ENCODE measurements at regions not wholly inside any gene's neighbourhood (a gene's known extent, or its start where the extent isn't known, plus 50 kb on each side); places are given as distances from the start of the nearest gene placed in this dataset.
"Not testable (repeated sequence)": the region's sequence is repeated elsewhere in the genome, so short reads cannot be mapped to it uniquely, and the experiment has no call there.

GRCh38 chr19:29060813-29061364 lies 152.1 kb downstream of the UQCRFS1 start:
- DNase-seq (ENCODE audit: low spot score in 2 of 2) (no peak), FAIRE-seq (no peak)

- FAIRE-seq: no peak
Measured at GRCh38 chr19:29056535-29056934, 156.4 kb downstream of the UQCRFS1 start.

DNA sequence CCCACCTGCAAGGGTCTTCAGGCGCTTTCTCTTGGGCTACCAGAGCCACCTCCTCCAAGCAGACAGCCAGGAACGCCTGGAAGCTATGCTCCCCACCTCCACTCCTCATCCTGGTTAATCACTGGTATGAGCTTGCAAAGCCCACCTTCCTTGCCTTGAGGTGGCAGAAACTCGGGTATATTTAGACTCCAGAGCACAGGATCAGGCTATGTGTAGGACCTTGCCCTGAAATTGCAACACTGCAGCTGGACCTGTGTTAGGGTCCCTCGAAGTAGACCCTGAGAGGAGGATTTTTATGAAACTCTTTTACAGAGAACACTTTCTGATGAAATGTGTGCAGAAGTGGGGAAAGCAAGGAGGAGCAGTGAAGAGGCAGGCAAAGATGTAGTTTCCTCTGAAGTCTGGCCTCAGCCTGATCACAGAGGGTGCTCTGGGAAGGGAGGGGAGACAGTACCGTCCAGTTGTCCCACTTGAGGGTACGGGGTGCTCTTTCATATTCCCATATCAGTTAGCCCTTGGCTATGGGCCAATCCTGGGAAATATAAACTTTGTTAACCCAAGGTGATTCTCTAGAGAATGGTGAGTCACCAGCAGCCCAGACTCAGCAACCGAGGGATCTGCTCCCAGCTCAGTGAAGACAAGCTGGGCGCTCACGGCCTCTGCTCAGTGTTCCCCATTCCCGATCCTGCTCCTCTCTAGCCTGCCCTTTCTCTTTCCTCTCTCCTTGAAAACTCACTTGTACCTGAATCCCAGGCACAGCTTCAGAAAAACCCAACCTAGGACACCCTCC lies 157.9 kb downstream of the UQCRFS1 start:
- no peak for FAIRE-seq

More at GRCh38 chr19:29056535-29056934, 156.4 kb downstream of the UQCRFS1 start:
- no peak for DNase-seq (ENCODE audit: low spot score in 2 of 2)

GRCh38 chr19:29048873-29049272 lies 164.1 kb downstream of the UQCRFS1 start:
- DNase-seq (ENCODE audit: low spot score in 2 of 2) (no peak), FAIRE-seq (no peak)

More for the DNA sequence above, 157.9 kb downstream of the UQCRFS1 start:
- no peak for DNase-seq (ENCODE audit: low spot score in 2 of 2)

GRCh38 chr19:29045679-29046254 lies 167.2 kb downstream of the UQCRFS1 start:
- no peak for DNase-seq (ENCODE audit: low spot score in 2 of 2)
- FAIRE-seq: no peak

DNA sequence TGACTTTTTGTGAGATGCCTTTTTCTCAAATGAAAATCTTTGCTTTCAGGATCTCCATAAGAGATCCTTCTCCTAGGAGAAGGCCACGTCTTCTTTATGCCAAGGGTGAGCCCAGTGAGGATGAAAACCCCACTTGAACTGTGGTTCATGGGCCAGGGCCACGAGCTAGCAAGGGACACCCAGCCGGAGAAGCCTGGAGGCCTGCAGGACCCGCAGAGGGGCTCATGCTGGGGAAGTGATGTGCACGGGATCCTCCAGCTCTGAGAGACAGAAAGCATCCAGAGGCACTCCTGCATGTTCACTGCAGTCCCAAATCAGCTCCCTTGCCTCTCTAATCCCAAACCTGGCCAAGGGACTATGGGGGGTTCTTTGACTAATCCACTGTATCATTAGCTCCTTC lies 168.9 kb downstream of the UQCRFS1 start:
- FAIRE-seq (no peak), DNase-seq (ENCODE audit: low spot score in 2 of 2) (no peak)

- FAIRE-seq (no peak), DNase-seq (ENCODE audit: low spot score in 2 of 2) (no peak)
Measured at GRCh38 chr19:29042450-29042849, 170.5 kb downstream of the UQCRFS1 start.

DNA sequence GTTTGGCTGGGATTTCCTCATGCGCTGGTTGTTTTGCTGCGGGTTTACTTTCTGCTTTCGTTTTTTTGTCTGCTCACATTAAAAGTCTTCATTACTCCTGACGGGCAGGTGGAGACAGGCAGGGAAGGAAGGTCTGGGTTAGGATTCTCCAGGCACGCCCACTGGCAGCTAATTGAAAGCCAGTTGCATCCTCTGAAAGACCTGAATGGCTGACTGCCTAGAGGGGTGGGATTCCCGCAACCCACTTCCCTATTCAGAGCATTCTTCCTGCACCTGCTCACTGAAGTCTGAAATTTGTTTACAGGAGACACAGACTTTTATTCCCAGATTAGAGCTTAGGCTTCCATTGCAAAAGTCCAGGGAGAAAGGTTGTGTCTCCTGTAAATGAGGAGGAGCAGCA lies 172.0 kb downstream of the UQCRFS1 start:
- no peak for FAIRE-seq

GRCh38 chr19:29040292-29040691 lies 172.7 kb downstream of the UQCRFS1 start:
- FAIRE-seq: no peak
- DNase-seq (ENCODE audit: low spot score in 2 of 2): no peak

More for the DNA sequence above, 172.0 kb downstream of the UQCRFS1 start:
- no peak for DNase-seq (ENCODE audit: low spot score in 2 of 2)

- not testable (repeated sequence) for DNase-seq (ENCODE audit: low spot score in 2 of 2); FAIRE-seq
Measured at GRCh38 chr19:29039036-29039435, 173.9 kb downstream of the UQCRFS1 start.

- DNase-seq (ENCODE audit: low spot score in 2 of 2): no peak
- FAIRE-seq: no peak
Measured at GRCh38 chr19:29031216-29031615, 181.7 kb downstream of the UQCRFS1 start.

- no peak for DNase-seq (ENCODE audit: low spot score in 2 of 2)
- no peak for FAIRE-seq
Measured at GRCh38 chr19:29029268-29029958, 183.5 kb downstream of the UQCRFS1 start.

- FAIRE-seq (no peak), DNase-seq (ENCODE audit: low spot score in 2 of 2) (no peak)
Measured at GRCh38 chr19:29022599-29022998, 190.4 kb downstream of the UQCRFS1 start.

GRCh38 chr19:29022165-29022564 lies 190.8 kb downstream of the UQCRFS1 start:
- no peak for DNase-seq (ENCODE audit: low spot score in 2 of 2)
- no peak for FAIRE-seq

GRCh38 chr19:29021232-29021916 lies 191.6 kb downstream of the UQCRFS1 start:
- DNase-seq (ENCODE audit: low spot score in 2 of 2) (no peak), FAIRE-seq (no peak)

DNA sequence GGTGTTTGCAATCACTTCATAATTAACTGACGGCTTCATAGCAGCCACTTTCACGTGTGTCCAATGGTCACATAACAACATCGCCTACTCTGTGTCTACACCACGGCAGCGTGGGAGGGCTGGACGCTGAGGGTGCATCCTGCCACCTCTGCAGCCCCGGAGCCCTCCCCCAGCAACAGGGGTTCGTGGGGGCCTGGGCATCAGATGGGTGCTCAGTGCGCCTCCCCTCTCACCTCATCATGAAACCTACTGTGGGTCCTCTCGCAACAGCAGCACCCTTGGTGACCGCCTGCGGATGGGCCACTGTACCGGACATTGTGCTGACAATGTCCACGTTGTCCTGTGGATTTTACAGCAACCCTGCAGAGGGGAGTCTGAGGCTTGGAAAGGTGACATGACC lies 193.5 kb downstream of the UQCRFS1 start:
- FAIRE-seq (no peak), DNase-seq (ENCODE audit: low spot score in 2 of 2) (no peak)

GRCh38 chr19:29018542-29018941 lies 194.4 kb downstream of the UQCRFS1 start:
- DNase-seq (ENCODE audit: low spot score in 2 of 2) (no peak), FAIRE-seq (no peak)

DNA sequence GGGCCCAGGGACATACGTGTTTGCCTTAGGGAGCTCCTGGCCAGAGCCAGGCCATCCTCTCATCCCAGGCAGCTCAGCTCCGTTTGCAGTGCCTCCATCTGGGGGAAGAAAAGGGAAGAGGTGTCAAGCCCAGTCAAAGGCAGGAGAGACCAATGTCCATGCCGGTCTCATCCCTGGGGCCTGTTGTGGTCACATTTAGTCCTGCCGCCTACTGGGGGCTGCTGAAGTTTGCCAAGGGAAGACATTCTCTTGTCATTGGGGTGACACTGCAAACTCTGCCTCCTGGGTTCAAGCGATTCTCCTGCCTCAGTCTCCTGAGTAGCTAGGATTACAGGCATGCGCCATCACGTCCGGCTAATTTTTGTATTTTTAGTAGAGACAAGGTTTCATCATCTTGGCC lies 195.2 kb downstream of the UQCRFS1 start:
- DNase-seq (ENCODE audit: low spot score in 2 of 2) (no peak), FAIRE-seq (no peak)

- FAIRE-seq (no peak), DNase-seq (ENCODE audit: low spot score in 2 of 2) (no peak)
Measured at GRCh38 chr19:29016926-29017760, 195.8 kb downstream of the UQCRFS1 start.

DNA sequence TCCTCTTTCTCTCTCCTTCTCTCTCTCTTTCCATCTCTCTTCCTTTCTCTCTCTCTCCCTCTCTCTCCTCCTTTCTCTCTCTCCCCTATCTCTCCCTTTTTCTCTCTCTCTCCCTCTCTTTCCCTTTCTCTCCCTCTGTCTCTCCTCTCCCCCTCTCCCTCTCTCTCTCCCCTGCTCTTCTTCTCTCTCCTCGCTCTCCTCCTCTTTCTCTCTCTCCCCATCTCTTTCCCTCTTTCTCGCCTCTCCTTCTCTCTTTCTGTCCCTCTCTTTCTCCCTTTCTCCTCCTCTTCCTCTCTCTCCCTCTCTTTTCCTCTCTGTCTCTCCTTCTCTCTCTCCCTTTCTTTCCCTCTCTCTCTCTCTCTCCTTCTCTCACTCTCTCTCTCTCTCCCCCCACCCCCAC lies 196.6 kb downstream of the UQCRFS1 start:
- DNase-seq (ENCODE audit: low spot score in 2 of 2): no peak
- no peak for FAIRE-seq

Data from frontal cortex (tissue), 3 donors.